Thoracic aorta (tissue), 2 donors: ENCODE measurements at regions not wholly inside any gene's neighbourhood (a gene's known extent, or its start where the extent isn't known, plus 50 kb on each side); places are given as distances from the start of the nearest gene placed in this dataset.
"Not testable (repeated sequence)": the region's sequence is repeated elsewhere in the genome, so short reads cannot be mapped to it uniquely, and the experiment has no call there.

ENCODE experiments used
- ATAC-seq: fragments of 150-250 bp; one replicate; pipeline ENCODE4 v1.8.0; 2017; ENCODE audit warnings: low read depth; ENCODE audit not compliant: insufficient number of reproducible peaks, low FRiP score
- DNase-seq: peaks from one replicate; pipeline ENCODE4 v3.0.0-alpha.2; 2020; ENCODE audit warnings: low spot score
- H3K27ac ChIP-seq, 2 donors: fragments of 200-600 bp; sonication (generic); 1 replicate in 1 of 2; 2 replicates in 1 of 2; pipeline ENCODE4 v1.5.1; 2016; ENCODE audit warnings: mild to moderate bottlenecking in 2 of 2, moderate library complexity in 2 of 2
- H3K27me3 ChIP-seq: fragments of 200-600 bp; sonication (generic); replicated peaks from 2 replicates; pipeline ENCODE4 v1.6.0; 2016; ENCODE audit warnings: mild to moderate bottlenecking; ENCODE audit not compliant: insufficient read depth
- H3K36me3 ChIP-seq: fragments of 200-600 bp; sonication (generic); one replicate; pipeline ENCODE4 v1.5.1; 2016
- H3K4me1 ChIP-seq, 2 donors: fragments of 200-600 bp; sonication (generic); 1 replicate in 1 of 2; 2 replicates in 1 of 2; pipeline versions ENCODE4 v1.5.1 to v1.6.0; 2016; ENCODE audit warnings: low read depth in 2 of 2, mild to moderate bottlenecking in 1 of 2; ENCODE audit not compliant: control insufficient read depth in 1 of 2
- H3K4me3 ChIP-seq: fragments of 200-600 bp; sonication (generic); 2 replicates; pipeline ENCODE4 v1.5.1; 2016; ENCODE audit warnings: mild to moderate bottlenecking
- H3K9me3 ChIP-seq: fragments of 200-600 bp; sonication (generic); 2 replicates; pipeline ENCODE4 v1.5.1; 2016
- TF ChIP-seq, protein P1 (sequence below): fragments of 200-600 bp; sonication (generic); IDR thresholded peaks from one replicate; pipeline ENCODE4 v1.5.1; 2019; ENCODE audit warnings: antibody characterized with exemption

DNA sequence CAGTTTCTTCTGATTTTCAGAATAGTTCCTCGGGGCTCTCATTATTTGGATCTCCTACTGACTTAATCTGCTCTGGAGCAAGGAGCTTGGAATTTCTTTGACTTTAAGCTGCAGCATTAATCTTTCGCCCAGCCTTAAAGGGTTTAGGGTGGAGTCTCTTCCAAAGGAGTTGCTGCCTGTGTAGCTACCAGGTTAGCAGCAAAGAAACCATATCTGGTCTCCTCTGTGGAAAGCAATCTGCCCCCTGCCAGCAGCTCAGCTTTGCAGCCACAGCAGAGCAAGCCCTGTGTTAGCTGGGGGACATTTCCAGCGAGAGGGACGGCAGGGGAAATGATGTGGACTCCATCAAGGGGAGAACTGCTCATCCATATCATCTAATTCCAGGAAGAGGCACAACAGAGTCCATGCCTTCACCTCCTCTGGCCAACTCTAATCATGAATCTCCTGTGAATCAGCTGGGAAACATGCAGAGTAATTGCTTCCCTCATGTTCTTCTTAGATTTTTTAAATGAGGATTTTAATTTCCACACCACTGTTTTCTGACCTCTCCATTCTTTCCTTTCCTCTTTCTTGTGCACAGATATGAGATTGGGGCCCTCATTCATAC is 827.6 kb upstream of the CA10 start:
- H3K9me3 ChIP-seq, result no peaks in the 10 kb centered on the region
- ATAC-seq, result no peak
- no peaks in the 10 kb centered on the region for H3K27me3 ChIP-seq
- H3K4me3 ChIP-seq, result no peak overlapping the region
- H3K4me1 ChIP-seq, result no peaks in the 10 kb centered on the region
- H3K27ac ChIP-seq, result no peak overlapping the region
- no peak for DNase-seq
- no peaks in the 10 kb centered on the region for H3K36me3 ChIP-seq
- TF ChIP-seq, protein P1, sequence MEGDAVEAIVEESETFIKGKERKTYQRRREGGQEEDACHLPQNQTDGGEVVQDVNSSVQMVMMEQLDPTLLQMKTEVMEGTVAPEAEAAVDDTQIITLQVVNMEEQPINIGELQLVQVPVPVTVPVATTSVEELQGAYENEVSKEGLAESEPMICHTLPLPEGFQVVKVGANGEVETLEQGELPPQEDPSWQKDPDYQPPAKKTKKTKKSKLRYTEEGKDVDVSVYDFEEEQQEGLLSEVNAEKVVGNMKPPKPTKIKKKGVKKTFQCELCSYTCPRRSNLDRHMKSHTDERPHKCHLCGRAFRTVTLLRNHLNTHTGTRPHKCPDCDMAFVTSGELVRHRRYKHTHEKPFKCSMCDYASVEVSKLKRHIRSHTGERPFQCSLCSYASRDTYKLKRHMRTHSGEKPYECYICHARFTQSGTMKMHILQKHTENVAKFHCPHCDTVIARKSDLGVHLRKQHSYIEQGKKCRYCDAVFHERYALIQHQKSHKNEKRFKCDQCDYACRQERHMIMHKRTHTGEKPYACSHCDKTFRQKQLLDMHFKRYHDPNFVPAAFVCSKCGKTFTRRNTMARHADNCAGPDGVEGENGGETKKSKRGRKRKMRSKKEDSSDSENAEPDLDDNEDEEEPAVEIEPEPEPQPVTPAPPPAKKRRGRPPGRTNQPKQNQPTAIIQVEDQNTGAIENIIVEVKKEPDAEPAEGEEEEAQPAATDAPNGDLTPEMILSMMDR, result no peak

DNA sequence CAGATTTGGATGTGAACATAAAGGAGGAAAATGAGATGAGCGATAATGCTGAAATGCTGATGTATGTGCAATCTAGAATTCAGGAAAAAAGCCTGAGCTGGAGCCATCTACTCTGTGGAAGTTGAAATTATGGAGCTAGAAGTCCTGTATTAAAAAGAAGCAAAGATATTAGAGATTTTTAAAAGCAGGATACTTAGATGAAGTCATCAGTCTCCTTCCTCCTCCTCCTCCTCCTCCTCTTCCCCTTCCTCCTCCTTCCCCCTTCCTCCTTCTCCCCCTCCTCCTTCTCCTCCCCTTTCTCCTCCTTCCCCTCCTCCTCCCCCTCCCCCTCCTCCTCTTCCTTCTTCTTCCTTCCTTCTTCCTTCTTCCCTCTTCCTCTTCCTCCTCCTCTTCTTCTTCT is 823.8 kb upstream of the CA10 start:
- DNase-seq (no peak), ATAC-seq (no peak)
- Histone ChIP-seq H3K36me3 (no peaks in the 10 kb centered on the region), H3K9me3 (no peaks in the 10 kb centered on the region), H3K4me1 (no peaks in the 10 kb centered on the region), H3K27me3 (no peaks in the 10 kb centered on the region), H3K4me3 (no peak overlapping the region), H3K27ac (no peak overlapping the region)
- TF ChIP-seq, protein P1, result no peak

DNA sequence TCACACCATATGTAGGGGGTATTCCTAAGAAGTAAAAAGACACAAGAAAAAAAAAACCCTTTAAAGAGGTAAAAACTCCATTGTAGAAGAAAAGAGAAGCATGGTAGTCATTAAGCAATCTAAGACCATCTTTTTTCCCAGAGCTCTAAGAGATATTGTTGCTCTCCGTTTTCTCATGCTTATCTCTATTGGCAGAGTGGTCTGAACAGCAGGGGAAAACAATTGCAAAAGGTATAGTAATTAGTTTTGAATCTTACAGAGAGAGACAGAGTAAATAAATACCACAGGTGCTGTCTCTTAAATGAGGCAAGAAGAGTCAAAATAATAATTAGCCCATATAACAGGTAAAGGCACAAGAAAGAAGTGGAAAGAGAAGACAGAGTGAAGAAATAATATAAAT is 821.4 kb upstream of the CA10 start:
- Histone ChIP-seq H3K4me3 (no peak overlapping the region), H3K9me3 (no peaks in the 10 kb centered on the region), H3K4me1 (no peaks in the 10 kb centered on the region), H3K27me3 (no peaks in the 10 kb centered on the region), H3K27ac (no peak overlapping the region), H3K36me3 (no peaks in the 10 kb centered on the region)
- TF ChIP-seq, protein P1, result no peak
- ATAC-seq (no peak), DNase-seq (no peak)

DNA sequence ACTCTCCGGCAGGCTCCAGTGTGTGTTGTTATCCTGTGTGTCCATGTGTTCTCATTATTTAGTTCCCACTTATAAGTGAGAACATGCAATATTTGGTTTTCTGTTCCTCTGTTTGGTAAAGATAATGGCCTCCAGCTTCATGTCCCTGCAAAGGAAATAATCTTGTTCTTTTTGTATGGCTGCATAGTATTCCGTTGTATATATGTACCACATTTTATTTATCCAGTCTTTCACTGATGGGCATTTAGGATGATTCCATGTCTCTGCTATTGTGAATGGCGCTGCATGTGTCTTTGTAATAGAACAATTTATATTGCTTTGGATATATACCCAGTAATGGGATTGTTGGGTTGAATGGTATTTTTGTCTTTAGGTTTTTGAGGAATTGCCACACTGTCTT is 807.3 kb upstream of the CA10 start:
- H3K4me1 ChIP-seq, result no peaks in the 10 kb centered on the region
- DNase-seq, result no peak
- no peaks in the 10 kb centered on the region for H3K27me3 ChIP-seq
- no peak overlapping the region for H3K27ac ChIP-seq
- TF ChIP-seq, protein P1, result no peak
- H3K9me3 ChIP-seq, result no peaks in the 10 kb centered on the region
- H3K36me3 ChIP-seq, result no peaks in the 10 kb centered on the region
- H3K4me3 ChIP-seq, result no peak overlapping the region
- ATAC-seq, result no peak

DNA sequence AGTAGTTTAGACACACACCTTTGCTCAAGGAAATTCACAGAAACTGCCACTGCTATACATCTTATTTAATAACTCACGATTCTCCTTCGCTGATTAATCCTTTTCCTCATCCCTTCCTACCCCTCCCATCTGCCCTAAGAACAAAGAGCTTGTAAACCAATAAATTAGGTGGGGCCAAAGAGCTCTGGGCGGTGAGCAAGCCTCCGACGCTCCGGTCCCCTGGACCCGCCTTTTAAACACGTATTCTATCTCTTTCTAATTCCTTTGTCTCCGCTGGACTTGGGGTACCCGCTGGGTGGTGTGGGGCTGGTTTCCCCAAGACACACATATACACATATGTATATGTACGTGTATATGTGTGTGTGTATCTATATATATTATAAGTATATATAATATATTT is 803.2 kb upstream of the CA10 start:
- DNase-seq, H3K27me3 ChIP-seq, ATAC-seq, H3K9me3 ChIP-seq, H3K36me3 ChIP-seq, H3K27ac ChIP-seq, H3K4me3 ChIP-seq, H3K4me1 ChIP-seq: not testable (repeated sequence)

DNA sequence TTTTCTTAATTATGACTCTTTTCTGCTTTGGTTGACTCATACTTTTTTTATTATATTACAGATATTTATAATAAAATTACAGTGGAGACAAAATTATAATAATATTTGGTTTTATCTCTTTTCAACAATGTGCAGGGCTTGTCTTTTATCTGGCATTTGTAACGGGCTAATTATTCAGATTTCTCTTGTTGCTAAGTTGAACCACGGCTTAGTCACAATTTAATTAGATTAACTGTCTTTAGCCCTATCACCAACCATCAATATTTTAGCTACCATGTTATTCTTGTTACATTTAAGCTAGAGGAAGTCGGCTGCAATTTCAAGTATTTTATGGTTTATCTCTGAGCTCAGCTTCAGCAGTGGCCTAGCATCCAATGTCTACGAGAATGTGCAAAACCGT is 798.9 kb upstream of the CA10 start:
- ATAC-seq (no peak), DNase-seq (no peak)
- Histone ChIP-seq H3K27ac (no peak overlapping the region), H3K4me1 (no peaks in the 10 kb centered on the region), H3K36me3 (no peaks in the 10 kb centered on the region), H3K9me3 (no peaks in the 10 kb centered on the region), H3K27me3 (no peaks in the 10 kb centered on the region), H3K4me3 (no peak overlapping the region)
- TF ChIP-seq, protein P1, result no peak
